GM21360 (cell line): ENCODE measurements at regions not wholly inside any gene's neighbourhood (a gene's known extent, or its start where the extent isn't known, plus 50 kb on each side); places are given as distances from the start of the nearest gene placed in this dataset.
"Not testable (repeated sequence)": the region's sequence is repeated elsewhere in the genome, so short reads cannot be mapped to it uniquely, and the experiment has no call there.

Experiments used
- ATAC-seq: cut with Tn5 transposase; IDR thresholded peaks from one replicate; pipeline ENCODE4 v1.9.1; 2021; ENCODE audit warnings: mild to moderate bottlenecking, moderate library complexity; ENCODE audit not compliant: unreplicated experiment

DNA sequence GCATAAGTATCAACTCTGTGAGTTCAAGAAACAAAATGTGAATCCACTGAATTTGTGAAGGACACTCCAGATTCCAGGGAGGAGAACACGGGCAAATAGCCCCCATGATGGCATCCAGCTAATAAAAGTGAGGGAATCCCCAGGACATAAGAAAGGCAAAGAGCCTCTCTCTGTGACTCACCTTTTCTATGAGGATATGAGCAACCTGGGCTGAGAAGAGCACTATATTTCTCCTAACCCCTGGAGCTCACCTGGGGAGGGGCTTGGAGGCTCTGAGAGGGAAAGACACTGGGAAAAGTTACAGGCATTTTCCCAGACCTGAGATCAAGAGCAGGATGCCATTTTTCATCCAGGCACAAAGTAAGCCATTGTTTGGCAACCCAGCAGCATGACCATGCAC is 1298.8 kb downstream of the PLA2G4A start:
- ATAC-seq, result no peak

DNA sequence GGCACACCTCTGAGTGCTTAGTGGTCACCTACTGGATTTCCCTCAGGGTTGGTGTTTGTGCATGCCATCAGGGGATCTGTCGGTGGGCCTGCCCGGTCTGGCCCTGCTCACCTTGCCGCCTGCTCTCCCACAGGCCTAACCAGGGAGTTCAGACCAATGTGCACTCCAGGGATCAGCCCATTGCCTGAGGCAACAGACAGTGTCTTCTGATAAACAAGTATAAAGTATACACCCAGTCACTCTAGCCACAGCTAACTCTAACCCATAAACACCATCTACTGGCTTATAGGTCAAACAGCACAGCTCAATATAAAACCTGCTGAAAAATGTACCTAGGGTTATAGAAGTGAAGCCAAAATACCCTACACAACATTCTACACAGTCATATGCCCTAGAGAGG is 1300.0 kb downstream of the PLA2G4A start:
- ATAC-seq, result no peak

DNA sequence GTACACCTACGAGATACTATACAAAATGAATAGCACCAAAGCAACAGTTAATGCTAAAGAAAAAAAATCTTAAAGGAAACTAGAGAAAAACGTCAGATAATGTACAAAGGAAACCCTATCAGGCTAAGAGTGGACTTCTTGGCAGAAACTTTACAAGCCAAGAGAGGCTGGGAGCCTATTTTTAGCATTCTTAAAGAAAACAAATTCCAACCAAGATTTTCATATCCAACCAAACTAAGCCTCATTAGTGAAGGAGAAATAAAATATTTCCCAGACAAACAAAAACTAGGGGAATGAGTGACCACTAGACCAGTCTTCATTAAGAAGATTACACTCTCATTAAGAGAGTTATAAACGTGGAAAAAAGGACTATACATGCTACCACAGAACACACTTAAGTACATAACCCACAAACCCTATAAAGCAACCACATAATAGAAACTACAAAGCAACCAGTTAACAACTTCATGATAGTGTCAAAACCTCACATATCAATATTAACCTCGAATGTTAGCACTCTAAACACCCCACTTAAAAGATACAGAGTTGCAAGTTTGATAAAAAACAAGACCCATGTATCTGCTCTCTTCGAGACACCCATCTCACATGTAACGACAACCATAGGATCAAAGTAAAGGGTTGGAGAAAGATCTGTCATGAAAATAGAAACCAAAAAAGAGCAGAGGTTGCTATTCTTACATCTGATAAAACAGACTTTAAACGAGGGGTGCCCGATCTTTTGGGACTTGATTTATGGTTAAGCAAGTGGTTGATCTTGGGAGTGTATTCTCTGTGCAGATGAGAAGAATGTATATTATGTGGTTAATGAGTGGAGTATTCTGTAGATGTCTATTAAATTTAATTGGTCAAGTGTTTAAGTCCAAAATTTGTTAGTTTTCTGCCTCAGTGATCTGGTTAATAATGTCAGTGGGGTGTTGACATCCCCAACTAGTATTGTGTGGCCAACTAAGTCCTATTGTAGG is 1301.4 kb downstream of the PLA2G4A start:
- ATAC-seq, result no peak

DNA sequence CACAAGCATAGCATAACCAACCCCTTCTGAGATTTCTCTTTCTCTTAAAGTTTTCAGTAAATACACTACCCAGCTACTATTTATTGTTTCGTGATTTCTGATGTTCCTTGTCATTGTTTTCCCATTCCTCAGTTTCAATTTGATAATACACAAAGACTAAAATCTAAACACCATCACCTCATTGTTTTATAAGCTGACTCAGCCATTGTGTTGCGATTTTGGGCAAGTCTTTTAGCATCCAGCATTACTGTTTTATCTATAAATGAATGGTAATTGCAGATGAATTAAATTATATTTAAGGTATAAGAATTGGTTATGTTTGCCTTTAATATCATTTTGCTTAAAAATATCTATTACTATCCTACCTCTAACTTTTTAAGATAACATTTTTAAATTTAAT is 1308.5 kb downstream of the PLA2G4A start:
- no peak for ATAC-seq

DNA sequence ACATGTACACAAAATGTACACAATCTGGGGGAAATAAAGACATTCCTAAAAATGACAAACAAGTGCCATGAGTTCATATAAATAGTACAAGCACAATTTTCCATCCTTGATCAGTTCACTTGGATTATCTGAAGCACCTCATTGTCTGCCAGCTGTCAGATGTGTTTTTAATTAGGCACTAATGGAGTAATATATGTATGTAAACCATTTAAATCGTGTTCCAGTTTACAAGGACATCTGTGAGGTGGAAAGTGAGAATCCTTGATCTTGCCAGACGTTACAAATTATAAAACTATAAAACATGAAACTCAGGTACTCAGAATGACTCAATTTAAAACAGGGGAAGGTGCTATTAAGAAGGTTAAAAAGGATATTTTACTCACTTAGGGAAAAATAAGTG is 1312.2 kb downstream of the PLA2G4A start:
- ATAC-seq, result no peak

DNA sequence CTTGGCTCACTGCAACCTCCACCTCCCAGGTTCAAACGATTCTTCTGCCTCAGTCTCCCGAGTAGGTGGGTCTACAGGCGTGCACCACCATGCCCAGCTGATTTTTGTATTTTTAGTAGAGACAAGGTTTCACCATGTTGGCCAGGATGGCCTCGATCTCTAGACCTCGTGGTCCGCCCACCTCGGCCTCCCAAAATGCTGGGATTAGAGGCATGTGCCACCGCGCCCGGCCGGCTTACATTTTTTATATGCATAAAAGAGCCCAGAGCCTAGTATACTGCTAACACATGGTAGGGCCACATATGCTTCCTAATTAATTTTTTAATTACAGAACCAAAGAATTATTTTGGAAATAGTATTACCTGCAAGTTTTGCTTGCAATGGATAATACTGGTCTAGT is 1325.4 kb downstream of the PLA2G4A start:
- ATAC-seq, result no peak

DNA sequence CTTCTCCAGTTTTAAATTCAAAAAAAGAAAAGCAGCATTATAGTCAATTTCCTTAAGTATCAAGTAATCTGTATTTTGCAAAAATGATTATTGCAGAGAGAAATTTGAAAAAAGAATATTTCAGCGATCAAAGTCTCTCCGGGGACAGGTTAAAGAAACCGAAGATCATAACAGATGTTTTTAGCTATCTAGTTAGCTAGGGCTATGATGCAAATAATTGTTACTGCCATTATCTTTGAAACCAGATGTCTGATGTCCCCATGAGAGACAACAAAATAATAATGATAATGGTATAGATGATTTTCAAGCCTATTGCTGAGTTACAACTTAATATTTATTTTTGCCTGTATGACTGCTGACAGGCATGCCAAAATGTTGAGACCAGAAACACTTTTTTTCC is 1326.0 kb downstream of the PLA2G4A start:
- no peak for ATAC-seq

DNA sequence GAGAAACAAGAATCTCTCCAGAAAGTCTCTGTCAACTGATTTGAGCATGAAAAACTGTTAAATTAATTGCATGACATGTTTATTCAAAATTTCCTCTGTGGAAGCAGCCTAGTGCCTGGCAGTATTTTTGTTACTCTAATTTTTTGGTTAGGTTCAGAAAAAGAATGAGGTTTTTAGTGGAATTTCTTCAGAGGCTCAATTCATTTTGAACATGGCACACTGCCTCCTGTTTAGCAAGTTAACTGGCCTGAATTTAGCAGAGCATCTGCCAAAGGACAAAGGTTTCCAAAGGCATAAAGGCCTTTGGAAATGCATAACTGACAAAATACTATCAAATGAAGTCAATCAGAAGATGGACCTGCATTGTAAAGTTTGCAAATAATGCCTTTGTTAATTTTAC is 1326.5 kb downstream of the PLA2G4A start:
- ATAC-seq, result no peak

DNA sequence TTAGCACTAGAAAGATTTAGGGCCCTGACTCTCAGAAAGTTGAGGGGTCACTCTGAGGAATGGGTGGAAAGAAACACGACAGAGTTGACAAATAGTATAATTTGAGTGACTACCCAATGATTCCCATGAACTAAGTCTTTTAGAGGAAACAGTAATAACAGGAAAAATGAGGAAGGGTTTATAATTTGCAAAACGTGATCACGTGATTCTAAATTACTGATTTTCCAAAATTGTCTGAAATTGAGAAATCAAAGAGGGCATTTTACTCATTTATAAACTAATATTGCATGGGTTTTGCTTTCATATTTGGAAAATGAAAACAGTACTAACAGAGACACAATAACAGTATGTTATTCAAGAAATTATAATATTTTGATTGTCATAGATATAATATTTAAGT is 1335.7 kb downstream of the PLA2G4A start:
- no peak for ATAC-seq

DNA sequence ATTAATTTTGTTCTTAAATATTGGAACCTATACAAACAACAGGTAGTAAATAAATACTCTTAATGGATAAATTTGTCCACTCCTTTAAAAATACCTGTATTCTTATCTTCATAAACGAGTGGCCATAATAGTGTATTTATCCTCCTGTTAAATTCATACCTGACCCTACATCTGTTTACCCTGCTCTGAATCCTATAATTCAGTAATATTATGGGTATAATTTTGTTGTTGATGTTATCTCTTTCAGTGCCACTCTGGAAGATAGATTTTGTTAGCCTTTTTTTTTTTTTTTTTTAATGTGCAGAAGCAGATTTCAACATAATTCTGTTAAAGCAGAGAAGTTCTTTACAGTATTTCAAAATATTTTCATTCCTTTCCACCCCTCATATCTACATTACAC is 1337.9 kb downstream of the PLA2G4A start:
- ATAC-seq, result no peak

DNA sequence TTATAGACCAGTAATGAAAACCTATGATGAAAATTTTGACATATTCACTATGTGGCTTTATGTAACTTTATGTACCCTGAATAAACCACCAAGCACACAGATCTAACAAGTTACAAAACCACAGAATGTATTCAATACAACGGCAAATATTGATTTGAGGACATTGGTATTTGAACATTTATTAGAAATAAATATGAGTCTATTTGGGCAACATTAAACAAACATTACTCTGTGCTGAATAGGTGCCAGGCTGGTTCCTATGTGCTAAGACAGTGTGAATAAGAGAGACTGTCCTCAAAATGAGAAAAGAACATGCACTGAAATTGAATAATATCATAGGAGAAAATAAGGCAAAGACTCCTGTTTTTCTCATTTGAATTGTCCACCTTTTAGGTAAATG is 1341.2 kb downstream of the PLA2G4A start:
- no peak for ATAC-seq

DNA sequence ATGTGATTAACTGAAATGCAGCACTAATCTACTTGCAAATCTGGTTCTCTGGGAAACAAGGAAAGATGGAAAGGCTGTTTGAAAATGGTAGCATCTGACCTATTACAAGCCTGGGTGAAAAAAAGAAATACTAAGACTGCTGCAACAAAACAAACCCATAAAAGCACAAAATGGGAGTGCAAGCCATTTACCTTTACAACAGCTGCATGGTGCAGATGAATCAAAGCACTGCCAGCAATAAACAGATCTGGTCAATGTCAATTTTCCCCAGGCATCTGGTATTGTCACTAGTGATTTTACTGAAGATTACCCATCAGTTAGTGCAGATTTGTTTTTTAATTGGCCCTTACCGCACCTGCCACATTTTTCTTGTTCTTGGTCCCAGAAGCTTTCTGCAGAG is 1341.7 kb downstream of the PLA2G4A start:
- no peak for ATAC-seq

DNA sequence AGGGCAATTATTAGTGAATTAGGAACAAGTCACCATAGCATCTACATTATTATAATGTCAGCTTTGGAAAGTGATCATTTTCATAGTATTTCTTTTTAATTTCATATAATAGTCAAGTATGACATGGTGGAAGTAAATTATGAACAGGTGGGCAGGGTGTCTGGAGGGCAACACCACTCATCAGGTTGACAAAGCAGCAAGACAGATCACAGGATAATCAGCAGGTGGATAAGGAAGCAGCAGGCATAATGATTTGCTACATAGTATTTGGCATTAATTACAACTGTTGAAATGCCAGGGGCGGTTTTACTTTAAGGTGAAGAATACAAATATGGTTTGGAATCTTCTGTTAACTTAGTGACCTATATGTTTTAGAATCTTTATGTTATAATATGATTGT is 1342.2 kb downstream of the PLA2G4A start:
- no peak for ATAC-seq

DNA sequence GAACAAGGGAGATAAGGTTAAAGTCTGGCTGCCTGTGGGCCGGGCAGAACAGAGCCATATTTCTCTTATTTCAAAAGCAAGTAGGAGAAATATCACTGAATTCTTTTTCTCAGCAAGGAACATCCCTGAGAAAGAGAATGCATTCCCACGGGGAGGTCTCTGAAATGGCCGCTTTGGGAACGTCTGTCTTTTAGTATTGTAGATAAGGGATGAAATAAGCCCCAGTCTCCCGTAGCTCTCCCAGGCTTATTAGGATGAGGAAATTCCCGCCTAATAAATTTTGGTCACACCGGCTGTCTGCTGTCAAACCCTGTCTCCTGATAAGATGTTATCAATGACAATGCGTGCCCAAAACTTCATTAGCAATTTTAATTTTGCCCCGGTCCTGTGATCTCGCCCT is 1353.3 kb downstream of the PLA2G4A start:
- ATAC-seq, result not testable (repeated sequence)

DNA sequence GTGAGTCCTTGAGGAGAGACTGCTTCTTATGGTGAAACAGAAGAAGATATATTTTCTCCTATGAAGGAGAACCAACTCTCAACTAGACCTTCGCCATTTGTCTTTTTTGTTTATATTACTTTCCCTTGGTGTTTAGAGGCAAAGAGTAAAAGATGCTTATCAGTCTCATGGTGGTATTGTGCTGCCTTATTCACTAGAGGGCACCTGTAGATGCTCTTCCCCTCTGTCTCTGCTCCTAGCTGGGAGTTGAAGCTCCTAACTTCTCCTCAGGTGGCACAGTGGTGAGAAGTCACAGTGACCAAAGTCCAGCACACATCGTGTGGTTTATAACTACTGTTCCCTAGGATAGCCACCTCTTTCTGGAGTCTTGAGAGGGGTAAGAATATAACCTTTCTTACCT is 1359.6 kb downstream of the PLA2G4A start:
- ATAC-seq, result no peak

DNA sequence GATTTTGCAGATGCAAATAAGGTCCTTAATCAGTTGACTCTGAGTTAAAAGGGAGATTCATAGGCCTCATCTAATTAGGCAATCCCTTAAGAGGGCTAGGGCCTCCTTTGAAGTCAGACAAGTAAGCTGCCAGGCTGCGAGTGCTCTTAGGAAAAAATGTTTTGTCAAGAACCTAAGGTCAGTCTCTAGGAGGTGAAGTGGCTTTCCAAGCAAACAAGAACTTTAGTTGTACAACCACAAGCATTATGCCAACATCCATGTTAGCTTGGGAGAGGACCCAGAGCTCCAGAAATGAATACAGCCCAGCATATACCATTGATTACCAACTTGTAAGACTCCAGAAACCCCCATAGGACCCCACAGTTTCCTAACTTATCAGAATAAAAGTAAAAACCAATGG is 1366.2 kb downstream of the PLA2G4A start:
- ATAC-seq, result no peak

DNA sequence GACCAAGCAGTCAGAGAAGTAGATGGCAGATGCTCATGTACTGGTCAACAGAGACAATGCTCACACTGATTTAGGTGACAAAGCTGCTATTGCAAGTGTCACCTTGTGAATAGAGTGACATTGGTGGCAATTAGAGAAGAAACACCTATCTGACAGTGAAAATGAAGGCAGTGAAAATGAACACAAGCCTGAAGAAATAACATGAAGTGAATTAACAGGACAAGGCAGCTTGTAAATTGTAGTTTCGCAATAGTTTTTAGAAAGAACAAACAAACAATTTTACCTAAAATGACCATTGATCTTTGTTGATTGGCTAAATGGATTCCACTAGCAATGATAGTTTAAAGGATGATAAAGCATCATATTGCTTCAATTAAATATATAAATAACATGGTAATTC is 1389.5 kb downstream of the PLA2G4A start:
- ATAC-seq, result no peak

DNA sequence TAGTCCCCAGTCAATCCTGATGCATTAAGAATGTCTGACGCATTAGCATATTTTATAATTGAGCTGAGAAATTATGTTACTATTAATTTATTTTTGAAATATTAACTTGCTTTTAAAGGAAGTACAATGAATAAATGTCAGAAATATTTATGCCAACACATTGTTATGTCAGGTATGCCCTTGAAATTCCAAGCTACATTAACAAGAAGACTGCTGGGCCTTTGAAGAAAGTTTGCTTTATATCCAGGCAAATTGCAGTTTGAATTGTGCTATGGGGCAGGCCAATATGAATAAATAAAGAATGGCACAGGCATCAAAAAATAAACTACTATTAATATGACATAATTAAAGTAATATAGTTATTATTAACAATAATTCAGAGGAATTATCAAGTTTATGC is 1391.3 kb downstream of the PLA2G4A start:
- ATAC-seq, result no peak

DNA sequence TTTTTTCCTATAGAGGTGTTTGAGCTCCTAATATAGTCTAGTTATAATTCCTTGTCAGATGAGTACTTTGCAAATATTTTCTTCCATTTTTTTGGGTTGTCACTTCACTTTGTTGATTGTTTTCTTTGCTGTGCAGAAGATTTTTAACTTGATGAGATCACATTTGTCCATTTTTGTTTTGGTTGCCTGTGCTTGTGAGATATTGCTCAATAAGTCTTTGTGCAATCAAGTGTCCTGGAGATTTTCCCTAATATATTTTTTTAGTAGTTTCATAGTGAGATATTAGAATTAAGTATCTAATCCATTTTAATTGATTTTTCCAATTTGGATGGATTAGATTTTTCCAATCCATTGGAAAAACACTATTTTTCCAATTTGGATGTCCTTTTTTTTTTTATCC is 1395.5 kb downstream of the PLA2G4A start:
- no peak for ATAC-seq

DNA sequence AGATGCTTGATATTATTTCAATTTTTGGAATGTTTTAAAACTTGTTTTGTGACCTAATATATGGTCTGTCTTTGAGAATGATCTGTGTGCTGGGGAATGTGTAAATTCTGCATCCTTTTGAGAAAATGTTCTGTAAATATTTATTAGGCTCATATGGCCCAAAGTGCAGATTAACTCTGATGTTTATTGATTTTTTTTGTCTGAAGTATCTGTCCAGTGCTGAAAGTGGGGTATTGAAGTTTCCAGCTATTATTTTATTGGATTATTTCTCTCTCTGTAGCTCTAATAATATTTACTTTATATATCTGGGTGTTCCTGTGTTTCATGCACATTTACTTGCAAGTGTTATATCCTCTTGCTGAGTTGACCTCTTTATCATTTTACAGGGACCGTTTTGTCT is 1397.2 kb downstream of the PLA2G4A start:
- no peak for ATAC-seq

DNA sequence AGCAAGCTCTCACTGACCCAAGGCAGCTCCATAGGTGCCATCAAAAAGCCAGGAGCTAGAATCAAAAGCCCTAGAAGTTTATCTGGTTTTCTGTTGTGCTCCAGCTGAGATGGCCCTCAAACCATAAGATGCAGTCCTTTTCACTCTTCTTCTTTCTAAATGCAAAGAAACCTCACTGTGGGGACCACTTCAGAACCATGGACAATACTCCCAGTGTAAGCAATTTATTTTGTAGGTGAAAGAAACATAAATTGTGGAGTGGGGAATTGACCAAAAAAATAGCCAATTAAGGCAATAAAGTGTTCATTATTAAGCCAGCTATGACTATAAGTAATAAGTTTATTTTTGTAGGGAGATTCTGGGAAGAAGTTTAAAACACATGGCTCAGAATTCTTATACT is 1399.9 kb downstream of the PLA2G4A start:
- no peak for ATAC-seq

DNA sequence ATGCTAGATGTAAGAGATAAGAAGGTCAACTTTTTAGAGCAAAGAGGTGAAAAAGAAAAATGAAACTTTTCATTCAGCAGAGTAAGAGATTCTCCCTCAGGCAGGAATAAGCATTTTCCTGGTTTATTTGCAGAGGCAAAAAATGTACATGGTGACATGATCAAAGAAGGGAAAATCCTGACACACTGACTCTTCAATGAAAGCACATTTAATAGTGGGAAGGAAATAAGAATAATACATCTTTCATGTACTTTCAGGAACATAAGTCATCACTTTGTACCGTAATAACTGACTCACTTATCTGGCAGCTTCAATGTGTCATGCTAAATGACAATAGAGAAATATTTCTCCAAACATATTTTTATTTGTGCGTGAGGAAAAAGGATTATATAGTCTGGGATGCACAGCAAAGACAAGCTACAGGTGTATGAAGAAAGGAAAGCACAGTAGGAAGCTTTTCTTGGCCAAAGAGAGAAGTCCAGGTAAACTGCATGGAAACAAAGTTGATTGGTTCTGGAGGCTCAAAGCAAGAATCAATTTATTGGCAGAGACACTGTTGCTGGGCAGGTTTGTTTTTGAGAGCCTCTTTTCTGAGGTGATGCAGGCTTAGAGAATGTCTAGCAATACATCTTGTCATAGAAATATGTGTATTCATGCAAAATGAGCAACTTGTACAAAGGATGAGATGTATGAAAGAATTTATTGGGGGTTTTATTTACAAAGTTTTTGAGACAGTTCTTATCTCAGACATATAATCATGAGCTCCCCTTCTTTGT is 1409.0 kb downstream of the PLA2G4A start:
- ATAC-seq, result no peak
